Stomach (tissue), 4 donors: ENCODE measurements at regions not wholly inside any gene's neighbourhood (a gene's known extent, or its start where the extent isn't known, plus 50 kb on each side); places are given as distances from the start of the nearest gene placed in this dataset.

Source experiments
- EP300 ChIP-seq: sonication (generic); formaldehyde crosslinking; IDR thresholded peaks from one replicate; pipeline ENCODE4 v1.6.1; 2017; ENCODE audit warnings: antibody characterized with exemption
- POLR2A ChIP-seq, 4 donors: fragments of 450-650 bp; IDR thresholded peaks; one replicate each; pipeline ENCODE4 v1.6.1; 2016; ENCODE audit warnings: antibody characterized with exemption in 4 of 4, control low read depth in 2 of 4, mild to moderate bottlenecking in 1 of 4, moderate library complexity in 1 of 4
- TF ChIP-seq, protein P1 (sequence below), 7 experiments: fragments of 450-650 bp in 4 of 7; fragments of 200-600 bp in 3 of 7; sonication (generic) in 3 of 7; IDR thresholded peaks; one replicate each; pipeline ENCODE4 v1.5.1; 2016 to 2019; ENCODE audit warnings: antibody characterized with exemption in 7 of 7, control low read depth in 2 of 7, mild to moderate bottlenecking in 1 of 7

DNA sequence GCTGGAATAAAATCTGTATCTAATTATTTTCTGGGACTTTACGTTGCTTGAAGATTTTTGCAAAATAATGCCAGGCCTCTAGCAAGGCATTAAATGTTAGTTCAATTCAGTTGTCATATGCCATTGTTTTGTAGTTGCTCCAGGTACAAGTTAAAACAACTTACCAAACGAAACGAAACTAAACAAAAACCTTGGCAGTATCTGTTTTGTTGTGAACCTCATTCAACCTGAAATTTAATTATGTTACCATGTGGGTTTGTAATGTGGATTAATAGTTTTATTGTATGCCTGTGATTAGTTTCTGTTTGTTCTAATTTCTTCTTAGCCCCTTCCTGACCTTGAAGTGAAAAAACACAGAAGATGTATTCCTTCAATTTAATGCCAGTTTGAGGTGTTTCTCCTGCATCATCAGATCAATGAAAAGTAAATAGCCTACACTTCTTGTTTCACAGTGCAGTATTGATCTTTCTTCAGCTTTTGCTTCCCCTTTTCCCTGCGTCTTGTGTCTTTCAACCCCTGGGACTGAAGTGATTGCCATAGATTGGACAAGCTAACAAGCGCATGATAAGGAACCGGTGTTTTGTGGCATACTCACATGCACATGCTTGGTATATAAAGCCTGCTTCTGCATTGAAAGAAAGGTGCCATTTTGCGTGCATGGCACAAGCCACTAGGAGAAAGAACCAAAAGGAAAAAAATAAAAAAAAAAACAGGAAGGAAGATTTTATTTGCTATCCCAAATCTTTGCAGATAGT lies 699.0 kb upstream of the ARRDC3 start:
- TF ChIP-seq, protein P1, sequence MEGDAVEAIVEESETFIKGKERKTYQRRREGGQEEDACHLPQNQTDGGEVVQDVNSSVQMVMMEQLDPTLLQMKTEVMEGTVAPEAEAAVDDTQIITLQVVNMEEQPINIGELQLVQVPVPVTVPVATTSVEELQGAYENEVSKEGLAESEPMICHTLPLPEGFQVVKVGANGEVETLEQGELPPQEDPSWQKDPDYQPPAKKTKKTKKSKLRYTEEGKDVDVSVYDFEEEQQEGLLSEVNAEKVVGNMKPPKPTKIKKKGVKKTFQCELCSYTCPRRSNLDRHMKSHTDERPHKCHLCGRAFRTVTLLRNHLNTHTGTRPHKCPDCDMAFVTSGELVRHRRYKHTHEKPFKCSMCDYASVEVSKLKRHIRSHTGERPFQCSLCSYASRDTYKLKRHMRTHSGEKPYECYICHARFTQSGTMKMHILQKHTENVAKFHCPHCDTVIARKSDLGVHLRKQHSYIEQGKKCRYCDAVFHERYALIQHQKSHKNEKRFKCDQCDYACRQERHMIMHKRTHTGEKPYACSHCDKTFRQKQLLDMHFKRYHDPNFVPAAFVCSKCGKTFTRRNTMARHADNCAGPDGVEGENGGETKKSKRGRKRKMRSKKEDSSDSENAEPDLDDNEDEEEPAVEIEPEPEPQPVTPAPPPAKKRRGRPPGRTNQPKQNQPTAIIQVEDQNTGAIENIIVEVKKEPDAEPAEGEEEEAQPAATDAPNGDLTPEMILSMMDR (IDR thresholded peaks at IDR 0.05): no peak
- TF ChIP-seq POLR2A (IDR thresholded peaks at IDR 0.05) (no peak), EP300 (no peak)
